HUES6 (cell line): ENCODE measurements at regions not wholly inside any gene's neighbourhood (a gene's known extent, or its start where the extent isn't known, plus 50 kb on each side); places are given as distances from the start of the nearest gene placed in this dataset.
A peak's percentile ranks its signal among the peaks of the same experiment; 100 is the strongest.
"Not testable (repeated sequence)": the region's sequence is repeated elsewhere in the genome, so short reads cannot be mapped to it uniquely, and the experiment has no call there.

Experiments
- H3K27ac ChIP-seq: 2 replicates; pipeline ENCODE4 v1.7.0; 2013; ENCODE audit warnings: low read depth, mild to moderate bottlenecking, low read length, inconsistent platforms
- H3K27me3 ChIP-seq: 2 replicates; pipeline ENCODE4 v1.6.1; 2013; ENCODE audit warnings: low read length; ENCODE audit not compliant: control insufficient read depth, insufficient read depth
- H3K36me3 ChIP-seq: 2 replicates; pipeline ENCODE4 v1.6.1; 2013; ENCODE audit warnings: low read length; ENCODE audit not compliant: control insufficient read depth, insufficient read depth
- H3K4me1 ChIP-seq: 2 replicates; pipeline ENCODE4 v1.6.1; 2013; ENCODE audit warnings: low read length; ENCODE audit not compliant: control insufficient read depth, insufficient read depth
- H3K4me3 ChIP-seq: 2 replicates; pipeline ENCODE4 v1.5.1; 2013; ENCODE audit warnings: low read depth, low read length
- H3K9ac ChIP-seq: one replicate; pipeline ENCODE4 v1.6.1; 2013; ENCODE audit warnings: mild to moderate bottlenecking, low read length
- H3K9me3 ChIP-seq: 2 replicates; pipeline ENCODE4 v1.6.1; 2013; ENCODE audit warnings: low read depth, low read length; ENCODE audit not compliant: control insufficient read depth, insufficient read depth

GRCh38 chr3:144586382-144586781 is 614.8 kb downstream of the DIPK2A start:
- no peaks in the 10 kb centered on the region for H3K27me3 ChIP-seq
- H3K9me3 ChIP-seq: no peaks in the 10 kb centered on the region
- H3K4me3 ChIP-seq: no peak overlapping the region
- H3K4me1 ChIP-seq: peaks cover 10% of the 10 kb centered on the region
- no peak overlapping the region for H3K9ac ChIP-seq
- no peak overlapping the region for H3K27ac ChIP-seq
- H3K36me3 ChIP-seq: no peaks in the 10 kb centered on the region

GRCh38 chr3:144590854-144591253 is 619.2 kb downstream of the DIPK2A start:
- no peak overlapping the region for H3K9ac ChIP-seq
- peak overlapping the region; percentile 66 for H3K27ac ChIP-seq
- peaks cover 12% of the 10 kb centered on the region for H3K4me1 ChIP-seq

GRCh38 chr3:144593881-144594280 is 622.3 kb downstream of the DIPK2A start:
- Histone ChIP-seq H3K9me3 (peaks cover 15% of the 10 kb centered on the region), H3K4me1 (peaks cover 12% of the 10 kb centered on the region), H3K27ac (no peak overlapping the region), H3K4me3 (no peak overlapping the region), H3K9ac (no peak overlapping the region), H3K36me3 (no peaks in the 10 kb centered on the region), H3K27me3 (no peaks in the 10 kb centered on the region)

More at GRCh38 chr3:144590854-144591253, 619.2 kb downstream of the DIPK2A start:
- H3K4me3 ChIP-seq: no peak overlapping the region
- H3K9me3 ChIP-seq: no peaks in the 10 kb centered on the region
- H3K36me3 ChIP-seq: no peaks in the 10 kb centered on the region
- no peaks in the 10 kb centered on the region for H3K27me3 ChIP-seq

- H3K4me3 ChIP-seq, H3K36me3 ChIP-seq, H3K4me1 ChIP-seq, H3K27ac ChIP-seq, H3K9ac ChIP-seq, H3K27me3 ChIP-seq, H3K9me3 ChIP-seq: not testable (repeated sequence)
Observed at GRCh38 chr3:144620236-144620635, 648.6 kb downstream of the DIPK2A start.

GRCh38 chr3:144622845-144623244 is 651.2 kb downstream of the DIPK2A start:
- no peaks in the 10 kb centered on the region for H3K27me3 ChIP-seq
- no peak overlapping the region for H3K27ac ChIP-seq
- no peaks in the 10 kb centered on the region for H3K36me3 ChIP-seq
- H3K4me1 ChIP-seq: no peaks in the 10 kb centered on the region
- H3K9me3 ChIP-seq: no peaks in the 10 kb centered on the region
- no peak overlapping the region for H3K9ac ChIP-seq
- H3K4me3 ChIP-seq: no peak overlapping the region

GRCh38 chr3:144624656-144625055 is 653.0 kb downstream of the DIPK2A start:
- Histone ChIP-seq H3K9me3 (no peaks in the 10 kb centered on the region), H3K4me1 (no peaks in the 10 kb centered on the region), H3K4me3 (no peak overlapping the region), H3K9ac (no peak overlapping the region), H3K27ac (no peak overlapping the region), H3K36me3 (no peaks in the 10 kb centered on the region), H3K27me3 (no peaks in the 10 kb centered on the region)

GRCh38 chr3:144626835-144627234 is 655.2 kb downstream of the DIPK2A start:
- Histone ChIP-seq H3K27ac (no peak overlapping the region), H3K9ac (no peak overlapping the region), H3K4me3 (no peak overlapping the region), H3K9me3 (no peaks in the 10 kb centered on the region), H3K27me3 (no peaks in the 10 kb centered on the region), H3K4me1 (no peaks in the 10 kb centered on the region), H3K36me3 (no peaks in the 10 kb centered on the region)

GRCh38 chr3:144629381-144629780 is 657.8 kb downstream of the DIPK2A start:
- Histone ChIP-seq H3K27me3 (no peaks in the 10 kb centered on the region), H3K4me1 (no peaks in the 10 kb centered on the region), H3K27ac (no peak overlapping the region), H3K4me3 (no peak overlapping the region), H3K36me3 (no peaks in the 10 kb centered on the region), H3K9ac (no peak overlapping the region), H3K9me3 (no peaks in the 10 kb centered on the region)

GRCh38 chr3:144636833-144637232 is 665.2 kb downstream of the DIPK2A start:
- no peaks in the 10 kb centered on the region for H3K4me1 ChIP-seq
- no peaks in the 10 kb centered on the region for H3K36me3 ChIP-seq
- no peaks in the 10 kb centered on the region for H3K27me3 ChIP-seq
- H3K9ac ChIP-seq: no peak overlapping the region
- H3K4me3 ChIP-seq: 0 out of 2 replicates have a peak overlapping the region, but pooled peaks have one; percentile 23
- H3K27ac ChIP-seq: no peak overlapping the region
- no peaks in the 10 kb centered on the region for H3K9me3 ChIP-seq

GRCh38 chr3:144638009-144638408 is 666.4 kb downstream of the DIPK2A start:
- no peak overlapping the region for H3K27ac ChIP-seq
- H3K36me3 ChIP-seq: no peaks in the 10 kb centered on the region
- H3K4me1 ChIP-seq: no peaks in the 10 kb centered on the region
- H3K4me3 ChIP-seq: no peak overlapping the region
- no peaks in the 10 kb centered on the region for H3K27me3 ChIP-seq
- no peaks in the 10 kb centered on the region for H3K9me3 ChIP-seq
- H3K9ac ChIP-seq: no peak overlapping the region

GRCh38 chr3:144643771-144644198 is 672.2 kb downstream of the DIPK2A start:
- Histone ChIP-seq H3K27me3 (no peaks in the 10 kb centered on the region), H3K9ac (no peak overlapping the region), H3K4me3 (no peak overlapping the region), H3K36me3 (no peaks in the 10 kb centered on the region), H3K9me3 (no peaks in the 10 kb centered on the region), H3K27ac (no peak overlapping the region), H3K4me1 (peaks cover 8% of the 10 kb centered on the region; the same call in 1 of the 2 replicates)

GRCh38 chr3:144645300-144645699 is 673.7 kb downstream of the DIPK2A start:
- H3K4me1 ChIP-seq: peaks cover 8% of the 10 kb centered on the region; the same call in 1 of the 2 replicates
- H3K9ac ChIP-seq: no peak overlapping the region
- no peak overlapping the region for H3K27ac ChIP-seq
- H3K36me3 ChIP-seq: no peaks in the 10 kb centered on the region
- H3K9me3 ChIP-seq: no peaks in the 10 kb centered on the region
- no peak overlapping the region for H3K4me3 ChIP-seq
- H3K27me3 ChIP-seq: no peaks in the 10 kb centered on the region
